ENCODE measurements at regions not wholly inside any gene's neighbourhood (a gene's known extent, or its start where the extent isn't known, plus 50 kb on each side); places are given as distances from the start of the nearest gene placed in this dataset.

- CTCF ChIA-PET = no interaction called here
- H3K9me2 ChIP-seq (ENCODE audit: insufficient read depth) = no peaks in the 10 kb centered on the region
- no peaks in the 10 kb centered on the region for H3K79me2 ChIP-seq (ENCODE audit: insufficient read depth, low read length)
- H4K20me1 ChIP-seq (ENCODE audit: insufficient read depth) = no peaks in the 10 kb centered on the region
- H3K36me3 ChIP-seq (ENCODE audit: control insufficient read depth in 1 of 2, insufficient read depth in 2 of 2, low read length in 2 of 2) = no peaks in the 10 kb centered on the region
- no peak overlapping the region for H3K4me2 ChIP-seq (ENCODE audit: low read length)
- intact Hi-C loops (cut with micrococcal nuclease) = no loop called here
- DNase-seq (ENCODE audit: low read depth, low spot score) (no peak), ATAC-seq (no peak)
- no TSS peak for BruUV-seq (replicated peaks)
- no peak overlapping the region for H3K27ac ChIP-seq (ENCODE audit: low read depth, low read length)
- no peaks in the 10 kb centered on the region for H3K27me3 ChIP-seq (ENCODE audit: insufficient read depth, low read length)
- H3K4me1 ChIP-seq (ENCODE audit: control insufficient read depth in 1 of 2, insufficient read depth in 2 of 2, low read length in 2 of 2) = no peaks in the 10 kb centered on the region
- no peak overlapping the region for H2AFZ ChIP-seq (ENCODE audit: low read depth, low read length, poor library complexity, severe bottlenecking)
- no peak for TF ChIP-seq CEBPB (IDR thresholded peaks at IDR 0.05; ENCODE audit: low read depth)
- TF ChIP-seq POLR2AphosphoS5 (IDR thresholded peaks at IDR 0.05; ENCODE audit: low read depth, low read length) = no peak
- TF ChIP-seq, protein P1, sequence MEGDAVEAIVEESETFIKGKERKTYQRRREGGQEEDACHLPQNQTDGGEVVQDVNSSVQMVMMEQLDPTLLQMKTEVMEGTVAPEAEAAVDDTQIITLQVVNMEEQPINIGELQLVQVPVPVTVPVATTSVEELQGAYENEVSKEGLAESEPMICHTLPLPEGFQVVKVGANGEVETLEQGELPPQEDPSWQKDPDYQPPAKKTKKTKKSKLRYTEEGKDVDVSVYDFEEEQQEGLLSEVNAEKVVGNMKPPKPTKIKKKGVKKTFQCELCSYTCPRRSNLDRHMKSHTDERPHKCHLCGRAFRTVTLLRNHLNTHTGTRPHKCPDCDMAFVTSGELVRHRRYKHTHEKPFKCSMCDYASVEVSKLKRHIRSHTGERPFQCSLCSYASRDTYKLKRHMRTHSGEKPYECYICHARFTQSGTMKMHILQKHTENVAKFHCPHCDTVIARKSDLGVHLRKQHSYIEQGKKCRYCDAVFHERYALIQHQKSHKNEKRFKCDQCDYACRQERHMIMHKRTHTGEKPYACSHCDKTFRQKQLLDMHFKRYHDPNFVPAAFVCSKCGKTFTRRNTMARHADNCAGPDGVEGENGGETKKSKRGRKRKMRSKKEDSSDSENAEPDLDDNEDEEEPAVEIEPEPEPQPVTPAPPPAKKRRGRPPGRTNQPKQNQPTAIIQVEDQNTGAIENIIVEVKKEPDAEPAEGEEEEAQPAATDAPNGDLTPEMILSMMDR (IDR thresholded peaks at IDR 0.05 in 2 of 3, conservative IDR thresholded peaks at IDR 0.05 in 1 of 3; ENCODE audit: borderline replicate concordance in 1 of 3, insufficient read depth in 1 of 3, low read depth in 2 of 3, low read length in 2 of 3) = no peak
- no peak for TF ChIP-seq ZNF274 (IDR thresholded peaks at IDR 0.05; ENCODE audit: low read depth, low read length)
- TF ChIP-seq MAX (IDR thresholded peaks at IDR 0.05) = no peak
- no peak for TF ChIP-seq POLR2A (IDR thresholded peaks at IDR 0.05; ENCODE audit: borderline replicate concordance, extremely low read depth, insufficient read depth, insufficient read length)
- no peak for TF ChIP-seq EZH2 (IDR thresholded peaks at IDR 0.05)
- no peak for TF ChIP-seq CBX3 (IDR thresholded peaks at IDR 0.05; ENCODE audit: low read depth)
- no peaks in the 10 kb centered on the region for H3K9me3 ChIP-seq (ENCODE audit: control insufficient read depth in 1 of 2, insufficient read depth in 1 of 2, low read depth in 1 of 2, low read length in 2 of 2)
- no peak overlapping the region for H3K4me3 ChIP-seq (replicated peaks in 1 of 2; ENCODE audit: low read depth in 1 of 2, low read length in 2 of 2)
- POLR2A ChIA-PET = no interaction called here
- H3K9ac ChIP-seq (ENCODE audit: low read length) = no peak overlapping the region
- RAD21 ChIA-PET (ENCODE audit: low non-redundant PET in 1 of 2, low total read pairs in 2 of 2, uncharacterized antibody in 2 of 2, unreplicated experiment in 2 of 2) = no interaction called here
Measured at GRCh38 chr1:242710847-242711246, 186.3 kb upstream of the PLD5 start.

DNA sequence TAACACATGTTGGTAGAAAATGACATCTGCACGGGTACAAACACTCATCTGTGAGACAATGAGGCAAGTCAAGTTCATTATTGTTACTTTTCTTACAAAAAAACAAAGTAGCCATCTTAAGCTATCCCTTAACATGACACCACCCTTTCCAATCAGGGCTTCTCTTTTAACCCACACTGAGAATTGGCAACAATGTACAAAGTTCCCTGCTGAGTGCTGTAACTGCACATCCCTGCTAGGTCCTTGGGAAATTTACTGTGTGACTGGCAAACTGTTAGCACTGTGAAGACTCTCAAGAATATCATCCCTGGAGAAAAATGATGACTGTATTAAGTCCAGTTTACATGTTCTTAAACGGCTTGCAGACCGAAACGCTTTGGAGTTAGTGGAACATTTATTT is 185.8 kb upstream of the PLD5 start:
- Histone ChIP-seq H3K4me2 (ENCODE audit: low read length) (no peak overlapping the region), H3K27me3 (ENCODE audit: insufficient read depth, low read length) (no peaks in the 10 kb centered on the region), H2AFZ (ENCODE audit: low read depth, low read length, poor library complexity, severe bottlenecking) (no peak overlapping the region), H3K27ac (ENCODE audit: low read depth, low read length) (no peak overlapping the region), H3K4me1 (ENCODE audit: control insufficient read depth in 1 of 2, insufficient read depth in 2 of 2, low read length in 2 of 2) (no peaks in the 10 kb centered on the region), H4K20me1 (ENCODE audit: insufficient read depth) (no peaks in the 10 kb centered on the region), H3K36me3 (ENCODE audit: control insufficient read depth in 1 of 2, insufficient read depth in 2 of 2, low read length in 2 of 2) (no peaks in the 10 kb centered on the region), H3K9me3 (ENCODE audit: control insufficient read depth in 1 of 2, insufficient read depth in 1 of 2, low read depth in 1 of 2, low read length in 2 of 2) (no peaks in the 10 kb centered on the region), H3K4me3 (replicated peaks in 1 of 2; ENCODE audit: low read depth in 1 of 2, low read length in 2 of 2) (no peak overlapping the region), H3K79me2 (ENCODE audit: insufficient read depth, low read length) (no peaks in the 10 kb centered on the region), H3K9me2 (ENCODE audit: insufficient read depth) (no peaks in the 10 kb centered on the region), H3K9ac (ENCODE audit: low read length) (no peak overlapping the region)
- TF ChIP-seq CBX3 (IDR thresholded peaks at IDR 0.05; ENCODE audit: low read depth) (no peak), ZFX (IDR thresholded peaks at IDR 0.05) (no peak), SIN3A (IDR thresholded peaks at IDR 0.05; ENCODE audit: low read depth) (no peak), YY1 (IDR thresholded peaks at IDR 0.05; ENCODE audit: extremely low read depth, insufficient replicate concordance, low read depth, low read length) (no peak), EZH2 (IDR thresholded peaks at IDR 0.05) (no peak), MAX (IDR thresholded peaks at IDR 0.05) (no peak), SRF (IDR thresholded peaks at IDR 0.05; ENCODE audit: low read depth) (no peak), RAD21 (IDR thresholded peaks at IDR 0.05; ENCODE audit: low read depth) (no peak), POLR2A (IDR thresholded peaks at IDR 0.05; ENCODE audit: borderline replicate concordance, extremely low read depth, insufficient read depth, insufficient read length) (no peak), SP1 (IDR thresholded peaks at IDR 0.05; ENCODE audit: low read depth) (no peak), CEBPB (IDR thresholded peaks at IDR 0.05; ENCODE audit: low read depth) (no peak), ZNF274 (IDR thresholded peaks at IDR 0.05; ENCODE audit: low read depth, low read length) (no peak), EZH2phosphoT487 (IDR thresholded peaks at IDR 0.05; ENCODE audit: borderline replicate concordance) (no peak), POLR2AphosphoS5 (IDR thresholded peaks at IDR 0.05; ENCODE audit: low read depth, low read length) (no peak), FOSL1 (IDR thresholded peaks at IDR 0.05; ENCODE audit: low read depth) (no peak), ELF1 (IDR thresholded peaks at IDR 0.05; ENCODE audit: borderline replicate concordance, low read depth) (no peak)
- TF ChIP-seq, protein P1 (IDR thresholded peaks at IDR 0.05 in 2 of 3, conservative IDR thresholded peaks at IDR 0.05 in 1 of 3; ENCODE audit: borderline replicate concordance in 1 of 3, insufficient read depth in 1 of 3, low read depth in 2 of 3, low read length in 2 of 3) = no peak
- ATAC-seq (no peak), DNase-seq (ENCODE audit: low read depth, low spot score) (no peak)
- intact Hi-C loops (cut with micrococcal nuclease) = no loop called here
- no TSS peak for BruUV-seq (replicated peaks)
- ChIA-PET POLR2A (no interaction called here), RAD21 (ENCODE audit: low non-redundant PET in 1 of 2, low total read pairs in 2 of 2, uncharacterized antibody in 2 of 2, unreplicated experiment in 2 of 2) (no interaction called here), CTCF (no interaction called here)
